Fibroblast of lung (primary cell): ENCODE measurements at regions not wholly inside any gene's neighbourhood (a gene's known extent, or its start where the extent isn't known, plus 50 kb on each side); places are given as distances from the start of the nearest gene placed in this dataset.

Experiments
- DNase-seq, 2 donors: peaks; one replicate each; pipeline versions ENCODE4 v3.0.0 to v3.0.0-alpha.2; 2010; ENCODE audit warnings: low read depth in 2 of 2
- H2AFZ ChIP-seq: 2 replicates; pipeline ENCODE4 v1.5.1; 2012; ENCODE audit warnings: low read length, control low read depth, inconsistent platforms
- H3K27ac ChIP-seq: 2 replicates; pipeline ENCODE4 v1.5.1; 2011; ENCODE audit warnings: low read length, control low read depth; ENCODE audit not compliant: insufficient read depth
- H3K27me3 ChIP-seq: 2 replicates; pipeline ENCODE4 v1.5.1; 2011; ENCODE audit warnings: mild to moderate bottlenecking, low read length; ENCODE audit not compliant: control insufficient read depth, insufficient read depth
- H3K36me3 ChIP-seq: 2 replicates; pipeline ENCODE4 v1.5.1; 2011; ENCODE audit warnings: low read length; ENCODE audit not compliant: control insufficient read depth, insufficient read depth
- H3K4me1 ChIP-seq: 2 replicates; pipeline ENCODE4 v1.5.1; 2011; ENCODE audit warnings: low read length; ENCODE audit not compliant: control insufficient read depth, insufficient read depth; ENCODE audit errors: extremely low read depth
- H3K4me2 ChIP-seq: 2 replicates; pipeline ENCODE4 v1.5.1; 2011; ENCODE audit warnings: low read length, control low read depth; ENCODE audit not compliant: insufficient read depth; ENCODE audit errors: extremely low read depth
- H3K4me3 ChIP-seq, 4 experiments: fragments of 200-600 bp in 1 of 4; sonication (generic) in 1 of 4; replicated peaks in 1 of 4; 2 replicates each; pipeline ENCODE4 v1.5.1; 2011 to 2016; ENCODE audit warnings: low read length in 4 of 4, low read depth in 3 of 4, mild to moderate bottlenecking in 3 of 4, control low read depth in 2 of 4, inconsistent platforms in 1 of 4, mixed read lengths in 1 of 4; ENCODE audit not compliant: insufficient read depth in 1 of 4; ENCODE audit errors: control extremely low read depth in 1 of 4
- H3K79me2 ChIP-seq: 2 replicates; pipeline ENCODE4 v1.5.1; 2012; ENCODE audit warnings: mild to moderate bottlenecking, low read length, inconsistent platforms; ENCODE audit not compliant: control insufficient read depth, insufficient read depth
- H3K9ac ChIP-seq: 2 replicates; pipeline ENCODE4 v1.5.1; 2011; ENCODE audit warnings: mild to moderate bottlenecking, low read length, control low read depth; ENCODE audit not compliant: insufficient read depth
- H3K9me3 ChIP-seq: 2 replicates; pipeline ENCODE4 v1.5.1; 2012; ENCODE audit warnings: low read depth, low read length; ENCODE audit not compliant: control insufficient read depth, insufficient read depth
- H4K20me1 ChIP-seq: 2 replicates; pipeline ENCODE4 v1.5.1; 2011; ENCODE audit warnings: low read length; ENCODE audit not compliant: control insufficient read depth, insufficient read depth; ENCODE audit errors: extremely low read depth
- EZH2 ChIP-seq: IDR thresholded peaks from 2 replicates; pipeline ENCODE4 v1.5.1; 2012; ENCODE audit warnings: low read length, control low read depth, mild to moderate bottlenecking; ENCODE audit errors: missing control alignments
- TF ChIP-seq, protein P1 (sequence below), 2 donors: IDR thresholded peaks in 1 of 2; conservative IDR thresholded peaks in 1 of 2; 1 replicate in 1 of 2; 2 replicates in 1 of 2; pipeline ENCODE4 v1.5.1; 2011 to 2012; ENCODE audit warnings: low read length in 2 of 2, control low read depth in 1 of 2, inconsistent platforms in 1 of 2, low read depth in 1 of 2, mild to moderate bottlenecking in 1 of 2

DNA sequence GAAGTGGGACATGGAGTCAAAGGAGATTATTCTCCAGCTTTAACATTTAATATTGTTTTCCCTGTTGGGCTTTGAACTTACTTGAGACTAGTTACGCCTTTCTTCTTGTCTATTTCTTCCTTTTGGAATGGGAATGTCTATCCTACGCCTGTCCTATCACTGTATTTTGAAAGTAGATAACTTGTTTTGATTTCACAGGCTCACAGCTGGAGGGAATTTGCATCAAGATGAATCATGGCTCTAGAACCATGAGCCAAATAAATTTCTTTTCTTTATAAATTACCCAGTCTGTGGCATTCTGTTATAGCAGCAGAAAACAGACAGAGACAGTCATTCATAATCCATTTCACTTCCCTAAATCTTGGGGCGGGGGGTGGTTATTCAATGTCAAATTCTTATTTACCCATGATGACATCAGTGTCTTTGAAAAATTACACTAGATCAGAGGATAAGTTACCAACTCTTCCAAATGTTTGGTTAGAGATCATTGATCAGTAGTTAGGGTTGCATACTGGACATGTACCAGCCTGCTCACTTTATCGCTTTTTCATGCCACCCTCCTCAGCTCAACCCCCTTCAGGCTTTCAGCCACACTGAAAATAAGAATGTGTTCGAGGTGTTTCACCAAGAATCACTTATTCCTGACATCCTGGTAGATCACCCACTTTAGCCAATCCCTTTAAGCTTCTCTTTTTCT lies 419.6 kb upstream of the PIK3R1 start:
- H3K9me3 ChIP-seq = no peaks in the 10 kb centered on the region
- no peak overlapping the region for H3K4me3 ChIP-seq
- no peak for TF ChIP-seq EZH2
- TF ChIP-seq, protein P1, sequence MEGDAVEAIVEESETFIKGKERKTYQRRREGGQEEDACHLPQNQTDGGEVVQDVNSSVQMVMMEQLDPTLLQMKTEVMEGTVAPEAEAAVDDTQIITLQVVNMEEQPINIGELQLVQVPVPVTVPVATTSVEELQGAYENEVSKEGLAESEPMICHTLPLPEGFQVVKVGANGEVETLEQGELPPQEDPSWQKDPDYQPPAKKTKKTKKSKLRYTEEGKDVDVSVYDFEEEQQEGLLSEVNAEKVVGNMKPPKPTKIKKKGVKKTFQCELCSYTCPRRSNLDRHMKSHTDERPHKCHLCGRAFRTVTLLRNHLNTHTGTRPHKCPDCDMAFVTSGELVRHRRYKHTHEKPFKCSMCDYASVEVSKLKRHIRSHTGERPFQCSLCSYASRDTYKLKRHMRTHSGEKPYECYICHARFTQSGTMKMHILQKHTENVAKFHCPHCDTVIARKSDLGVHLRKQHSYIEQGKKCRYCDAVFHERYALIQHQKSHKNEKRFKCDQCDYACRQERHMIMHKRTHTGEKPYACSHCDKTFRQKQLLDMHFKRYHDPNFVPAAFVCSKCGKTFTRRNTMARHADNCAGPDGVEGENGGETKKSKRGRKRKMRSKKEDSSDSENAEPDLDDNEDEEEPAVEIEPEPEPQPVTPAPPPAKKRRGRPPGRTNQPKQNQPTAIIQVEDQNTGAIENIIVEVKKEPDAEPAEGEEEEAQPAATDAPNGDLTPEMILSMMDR (conservative IDR thresholded peaks at IDR 0.05 in 1 of 2, IDR thresholded peaks at IDR 0.05 in 1 of 2; ENCODE audit: low read depth in 1 of 2, low read length in 2 of 2) = no peak
- H3K36me3 ChIP-seq = no peaks in the 10 kb centered on the region
- DNase-seq = peak; percentile 29 to 84
- H3K9ac ChIP-seq = no peak overlapping the region
- no peak overlapping the region for H2AFZ ChIP-seq
- H4K20me1 ChIP-seq = no peaks in the 10 kb centered on the region
- H3K4me1 ChIP-seq = no peaks in the 10 kb centered on the region
- H3K27ac ChIP-seq = no peak overlapping the region
- no peaks in the 10 kb centered on the region for H3K79me2 ChIP-seq
- H3K27me3 ChIP-seq = no peaks in the 10 kb centered on the region
- H3K4me2 ChIP-seq = no peak overlapping the region

DNA sequence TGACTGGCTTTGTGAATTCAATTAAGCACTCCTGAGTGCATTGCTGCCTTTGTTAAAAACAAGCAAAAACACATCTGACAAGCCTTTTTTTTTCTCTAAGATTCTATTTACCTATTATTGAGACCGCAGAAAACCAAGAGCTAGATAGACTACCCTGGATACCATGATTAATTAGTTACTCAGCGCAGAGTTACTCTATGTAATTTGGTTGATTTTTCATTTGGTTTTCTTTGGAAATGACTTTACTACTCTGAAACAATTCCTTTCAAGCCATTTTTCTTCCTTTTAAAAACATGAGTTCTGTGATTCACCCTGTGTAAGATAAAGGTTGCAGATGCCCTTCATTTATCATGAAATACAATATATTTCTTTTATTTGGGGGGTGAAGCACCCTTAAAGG lies 421.6 kb upstream of the PIK3R1 start:
- H3K79me2 ChIP-seq = no peaks in the 10 kb centered on the region

GRCh38 chr5:67793418-67793817 lies 422.1 kb upstream of the PIK3R1 start:
- Histone ChIP-seq H4K20me1 (no peaks in the 10 kb centered on the region), H3K79me2 (no peaks in the 10 kb centered on the region), H3K9me3 (no peaks in the 10 kb centered on the region), H3K36me3 (no peaks in the 10 kb centered on the region), H3K4me1 (no peaks in the 10 kb centered on the region), H3K27ac (no peak overlapping the region), H3K4me3 (no peak overlapping the region), H2AFZ (no peak overlapping the region), H3K27me3 (no peaks in the 10 kb centered on the region), H3K9ac (no peak overlapping the region), H3K4me2 (no peak overlapping the region)
- TF ChIP-seq EZH2 = no peak
- TF ChIP-seq, protein P1 (conservative IDR thresholded peaks at IDR 0.05 in 1 of 2, IDR thresholded peaks at IDR 0.05 in 1 of 2; ENCODE audit: low read depth in 1 of 2, low read length in 2 of 2) = no peak
- DNase-seq = no peak

More for the DNA sequence above, 421.6 kb upstream of the PIK3R1 start:
- TF ChIP-seq, protein P1 (conservative IDR thresholded peaks at IDR 0.05 in 1 of 2, IDR thresholded peaks at IDR 0.05 in 1 of 2; ENCODE audit: low read depth in 1 of 2, low read length in 2 of 2) = no peak
- no peak for TF ChIP-seq EZH2
- Histone ChIP-seq H3K27me3 (no peaks in the 10 kb centered on the region), H3K9me3 (no peaks in the 10 kb centered on the region), H3K9ac (no peak overlapping the region), H3K27ac (no peak overlapping the region), H2AFZ (no peak overlapping the region), H4K20me1 (no peaks in the 10 kb centered on the region), H3K36me3 (no peaks in the 10 kb centered on the region), H3K4me1 (no peaks in the 10 kb centered on the region), H3K4me2 (no peak overlapping the region), H3K4me3 (no peak overlapping the region)
- peak in 1 of 2 donors; percentile 82 for DNase-seq
